Thyroid gland (tissue), 4 donors: ENCODE measurements at regions not wholly inside any gene's neighbourhood (a gene's known extent, or its start where the extent isn't known, plus 50 kb on each side); places are given as distances from the start of the nearest gene placed in this dataset.

Experiments used
- DNase-seq, 2 donors: peaks; one replicate each; pipeline ENCODE4 v3.0.0-alpha.2; 2019
- H3K27ac ChIP-seq, 3 donors: fragments of 200-600 bp; sonication (generic); 1 replicate in 2 of 3; 2 replicates in 1 of 3; pipeline ENCODE4 v1.5.1; 2016 to 2019; ENCODE audit warnings: mild to moderate bottlenecking in 1 of 3, moderate library complexity in 1 of 3
- H3K27me3 ChIP-seq: fragments of 200-600 bp; sonication (generic); one replicate; pipeline ENCODE4 v1.5.1; 2019
- H3K36me3 ChIP-seq, 2 donors: fragments of 200-600 bp; sonication (generic); one replicate each; pipeline ENCODE4 v1.5.1; 2016 to 2019
- H3K4me1 ChIP-seq, 2 donors: fragments of 200-600 bp; sonication (generic); one replicate each; pipeline ENCODE4 v1.5.1; 2017 to 2019
- H3K4me3 ChIP-seq, 3 donors: fragments of 200-600 bp; sonication (generic); replicated peaks in 1 of 3; 1 replicate in 2 of 3; 2 replicates in 1 of 3; pipeline ENCODE4 v1.5.1; 2016; ENCODE audit warnings: mild to moderate bottlenecking in 1 of 3
- H3K9me3 ChIP-seq: fragments of 200-600 bp; sonication (generic); one replicate; pipeline ENCODE4 v1.5.1; 2017
- POLR2A ChIP-seq, 2 donors: fragments of 450-650 bp; IDR thresholded peaks; one replicate each; pipeline ENCODE4 v1.6.1; 2017; ENCODE audit warnings: antibody characterized with exemption in 2 of 2, mild to moderate bottlenecking in 2 of 2, moderate library complexity in 1 of 2
- WGBS, 2 donors: methylation state at CpG; one replicate each; pipeline ENCODE4 v1.1.5; 2017; 5-methylcytosine and 5-hydroxymethylcytosine counted together
- intact Hi-C: fragments of 100-400 bp; cut with DNase I; formaldehyde crosslinking; loops from one replicate; pipeline ENCODE4 v1.15.1; 2023
- TF ChIP-seq, protein P1 (sequence below), 6 experiments: fragments of 200-600 bp in 3 of 6; fragments of 450-650 bp in 3 of 6; sonication (generic) in 3 of 6; IDR thresholded peaks; one replicate each; pipeline ENCODE4 v1.5.1; 2016 to 2019; ENCODE audit warnings: antibody characterized with exemption in 6 of 6, mild to moderate bottlenecking in 2 of 6, inconsistent platforms in 1 of 6, moderate library complexity in 1 of 6

DNA sequence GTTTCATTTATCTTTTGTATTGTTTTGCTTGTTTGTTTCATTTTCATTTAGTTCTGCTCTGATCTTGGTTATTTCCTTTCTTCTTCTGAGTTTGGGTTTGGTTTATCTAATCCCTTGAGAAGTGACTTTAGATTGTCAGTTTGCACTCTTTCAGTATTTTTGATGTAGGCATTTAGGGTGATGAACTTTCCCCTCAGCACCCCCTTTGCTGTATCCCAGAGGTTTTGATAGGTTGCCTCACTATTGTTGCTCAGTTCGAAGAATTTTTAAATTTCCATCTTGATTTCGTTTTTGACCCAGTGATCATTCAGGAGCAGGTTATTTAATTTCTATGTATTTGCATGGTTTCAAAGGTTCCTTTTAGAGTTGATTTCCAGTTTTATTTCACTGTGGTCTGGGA is 119.6 kb upstream of the SSTR4 start:
- TF ChIP-seq POLR2A (IDR thresholded peaks at IDR 0.05) = no peak
- TF ChIP-seq, protein P1, sequence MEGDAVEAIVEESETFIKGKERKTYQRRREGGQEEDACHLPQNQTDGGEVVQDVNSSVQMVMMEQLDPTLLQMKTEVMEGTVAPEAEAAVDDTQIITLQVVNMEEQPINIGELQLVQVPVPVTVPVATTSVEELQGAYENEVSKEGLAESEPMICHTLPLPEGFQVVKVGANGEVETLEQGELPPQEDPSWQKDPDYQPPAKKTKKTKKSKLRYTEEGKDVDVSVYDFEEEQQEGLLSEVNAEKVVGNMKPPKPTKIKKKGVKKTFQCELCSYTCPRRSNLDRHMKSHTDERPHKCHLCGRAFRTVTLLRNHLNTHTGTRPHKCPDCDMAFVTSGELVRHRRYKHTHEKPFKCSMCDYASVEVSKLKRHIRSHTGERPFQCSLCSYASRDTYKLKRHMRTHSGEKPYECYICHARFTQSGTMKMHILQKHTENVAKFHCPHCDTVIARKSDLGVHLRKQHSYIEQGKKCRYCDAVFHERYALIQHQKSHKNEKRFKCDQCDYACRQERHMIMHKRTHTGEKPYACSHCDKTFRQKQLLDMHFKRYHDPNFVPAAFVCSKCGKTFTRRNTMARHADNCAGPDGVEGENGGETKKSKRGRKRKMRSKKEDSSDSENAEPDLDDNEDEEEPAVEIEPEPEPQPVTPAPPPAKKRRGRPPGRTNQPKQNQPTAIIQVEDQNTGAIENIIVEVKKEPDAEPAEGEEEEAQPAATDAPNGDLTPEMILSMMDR (IDR thresholded peaks at IDR 0.05) = no peak
- Histone ChIP-seq H3K4me3 (no peak overlapping the region), H3K27me3 (no peaks in the 10 kb centered on the region), H3K9me3 (no peaks in the 10 kb centered on the region), H3K36me3 (no peaks in the 10 kb centered on the region), H3K4me1 (no peaks in the 10 kb centered on the region), H3K27ac (no peak overlapping the region)
- intact Hi-C loops = no loop called here
- WGBS, 2 donors = 88 to 94% methylated on average over 2 of the region's 2 CpGs
- DNase-seq = no peak

DNA sequence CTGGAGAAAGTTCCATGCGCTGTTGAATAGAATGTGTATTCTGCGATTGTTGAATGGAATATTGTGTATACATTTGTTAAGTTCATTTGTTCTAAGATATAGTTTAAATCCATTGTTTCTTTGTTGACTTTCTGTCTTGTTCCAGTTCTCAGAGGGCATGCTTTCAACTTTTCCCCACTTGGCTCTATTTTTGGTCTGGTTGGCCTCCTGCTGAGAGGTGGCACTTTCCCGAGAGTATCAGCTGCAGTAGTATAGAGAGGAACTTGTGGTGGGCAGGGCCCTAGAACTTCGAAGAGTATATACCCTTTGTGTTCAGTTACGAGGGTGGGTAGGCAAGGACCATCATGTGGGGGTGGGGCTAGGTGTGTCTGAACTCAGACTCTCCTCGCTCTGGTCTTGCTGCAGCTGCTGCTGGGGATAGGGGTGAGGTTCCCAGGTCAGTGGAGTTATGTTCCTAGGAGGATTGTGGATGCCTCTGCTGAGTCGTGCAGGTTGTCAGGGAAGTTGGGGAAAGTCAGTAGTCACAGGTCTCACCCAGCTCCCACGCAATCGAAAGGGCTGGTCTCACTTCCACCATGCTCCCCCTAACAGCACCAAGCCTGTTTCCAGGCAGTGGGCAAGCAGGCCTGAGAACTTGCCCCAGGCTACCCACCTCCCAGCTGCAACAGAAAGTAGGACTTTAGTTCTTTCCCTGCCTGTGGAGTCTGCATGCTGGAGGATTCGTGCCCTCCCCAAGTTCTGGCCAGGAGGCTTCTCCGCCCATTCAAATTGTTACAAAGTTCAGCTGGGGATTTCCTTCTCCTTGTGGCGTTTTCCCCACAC is 118.9 kb upstream of the SSTR4 start:
- H3K4me3 ChIP-seq = no peak overlapping the region
- H3K4me1 ChIP-seq = no peaks in the 10 kb centered on the region
- intact Hi-C loops = no loop called here
- 87 to 91% methylated on average over 9 to 12 of the region's 12 CpGs for WGBS, 2 donors
- H3K36me3 ChIP-seq = no peaks in the 10 kb centered on the region
- no peak for DNase-seq
- no peak for TF ChIP-seq POLR2A (IDR thresholded peaks at IDR 0.05)
- TF ChIP-seq, protein P1 (IDR thresholded peaks at IDR 0.05) = no peak
- H3K27ac ChIP-seq = no peak overlapping the region
- H3K27me3 ChIP-seq = no peaks in the 10 kb centered on the region
- H3K9me3 ChIP-seq = no peaks in the 10 kb centered on the region

DNA sequence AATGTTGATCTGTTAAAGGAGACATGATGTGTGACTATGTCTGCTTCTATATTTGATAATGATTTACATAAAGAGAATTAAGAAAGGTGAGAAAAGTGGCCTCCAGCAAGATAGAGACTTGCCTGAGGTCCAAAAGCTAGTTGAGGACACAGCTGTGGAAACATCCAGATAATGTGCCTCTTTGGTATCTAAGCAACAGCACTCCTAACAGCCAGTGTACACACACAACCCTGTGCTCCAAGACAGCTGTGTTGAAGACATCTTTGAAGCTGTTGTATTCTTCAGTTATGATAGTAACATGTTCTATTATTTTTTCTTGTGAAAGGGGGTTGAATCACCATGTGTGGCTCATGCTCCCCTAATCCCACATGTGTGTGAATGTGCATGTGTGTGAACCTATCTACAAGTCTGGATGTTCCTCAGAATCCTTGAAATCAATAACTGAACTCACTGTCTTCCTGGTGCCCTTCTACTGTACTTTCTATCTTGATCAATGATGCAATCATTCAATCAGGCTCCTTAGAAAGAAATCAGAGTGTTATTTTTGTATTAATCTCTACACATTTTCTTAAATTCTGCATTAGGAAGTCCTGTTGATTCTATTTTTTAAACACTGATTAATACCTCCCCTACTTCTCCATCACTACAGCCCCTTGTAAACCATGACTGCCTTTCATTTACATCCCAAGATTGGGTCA is 116.7 kb upstream of the SSTR4 start:
- Histone ChIP-seq H3K9me3 (no peaks in the 10 kb centered on the region), H3K4me3 (no peak overlapping the region), H3K27ac (no peak overlapping the region), H3K4me1 (no peaks in the 10 kb centered on the region), H3K36me3 (no peaks in the 10 kb centered on the region), H3K27me3 (no peaks in the 10 kb centered on the region)
- intact Hi-C loops = no loop called here
- TF ChIP-seq, protein P1 (IDR thresholded peaks at IDR 0.05) = no peak
- TF ChIP-seq POLR2A (IDR thresholded peaks at IDR 0.05) = no peak
- no peak for DNase-seq

DNA sequence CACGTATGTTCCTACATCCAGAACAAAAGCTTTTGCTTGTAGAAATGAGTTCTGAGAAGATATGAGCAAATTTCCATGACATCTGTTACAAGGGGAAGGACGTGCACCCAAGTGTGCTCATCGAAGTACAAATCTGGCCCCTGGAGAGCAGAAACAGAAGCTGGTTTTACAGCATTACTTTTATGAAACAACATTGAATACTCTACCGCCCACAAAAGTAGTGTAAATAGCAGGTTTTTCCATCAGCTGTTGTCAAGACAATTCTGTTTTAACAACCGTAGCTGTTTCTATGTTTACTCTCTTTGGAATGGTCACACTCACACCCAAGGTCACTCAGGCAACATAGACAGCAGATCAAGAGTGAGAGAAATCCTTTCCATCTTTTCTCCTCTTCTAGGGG is 114.2 kb upstream of the SSTR4 start:
- no peaks in the 10 kb centered on the region for H3K27me3 ChIP-seq
- intact Hi-C loops = no loop called here
- no peaks in the 10 kb centered on the region for H3K9me3 ChIP-seq
- H3K4me3 ChIP-seq = no peak overlapping the region
- H3K36me3 ChIP-seq = no peaks in the 10 kb centered on the region
- WGBS, 2 donors = 73 to 80% methylated on average over 5 of the region's 5 CpGs
- no peaks in the 10 kb centered on the region for H3K4me1 ChIP-seq
- no peak for TF ChIP-seq POLR2A (IDR thresholded peaks at IDR 0.05)
- TF ChIP-seq, protein P1 (IDR thresholded peaks at IDR 0.05) = no peak
- no peak overlapping the region for H3K27ac ChIP-seq
- no peak for DNase-seq
